GM23338 (cell line): ENCODE measurements at regions not wholly inside any gene's neighbourhood (a gene's known extent, or its start where the extent isn't known, plus 50 kb on each side); places are given as distances from the start of the nearest gene placed in this dataset.

Source experiments
- ATAC-seq: fragments of 200-7000 bp; cut with Tn5 transposase; 3 replicates; pipeline ENCODE4 v1.9.1; 2020
- DNase-seq: peaks from one replicate; pipeline ENCODE4 v3.0.0-alpha.2; 2015; ENCODE audit warnings: low spot score
- H2AFZ ChIP-seq: fragments of 200-600 bp; sonication (generic); 2 replicates; pipeline ENCODE4 v1.8.0; 2016; ENCODE audit warnings: antibody characterized with exemption, mild to moderate bottlenecking, moderate library complexity
- H3F3A ChIP-seq: fragments of 200-600 bp; sonication (generic); replicated peaks from 2 replicates; pipeline ENCODE4 v1.8.0; 2017; ENCODE audit warnings: antibody characterized with exemption, mixed run types, low read depth
- H3K27ac ChIP-seq: fragments of 200-600 bp; sonication (generic); 2 replicates; pipeline ENCODE4 v1.6.1; 2016; ENCODE audit warnings: low read depth
- H3K27me3 ChIP-seq: fragments of 200-600 bp; sonication (generic); 2 replicates; pipeline ENCODE4 v1.8.0; 2016; ENCODE audit warnings: mild to moderate bottlenecking, mixed run types, moderate library complexity; ENCODE audit not compliant: insufficient read depth
- H3K36me3 ChIP-seq: fragments of 200-600 bp; sonication (generic); 2 replicates; pipeline ENCODE4 v1.8.0; 2016; ENCODE audit warnings: mild to moderate bottlenecking; ENCODE audit not compliant: insufficient read depth
- H3K4me1 ChIP-seq: fragments of 200-600 bp; sonication (generic); 2 replicates; pipeline ENCODE4 v1.8.0; 2016; ENCODE audit warnings: mild to moderate bottlenecking, moderate library complexity; ENCODE audit not compliant: insufficient read depth
- H3K4me2 ChIP-seq: fragments of 200-600 bp; sonication (generic); 2 replicates; pipeline ENCODE4 v1.7.1; 2017; ENCODE audit warnings: mixed run types
- H3K4me3 ChIP-seq: fragments of 200-600 bp; sonication (generic); 2 replicates; pipeline ENCODE4 v1.6.1; 2016; ENCODE audit warnings: mixed run types
- H3K79me2 ChIP-seq: fragments of 200-600 bp; sonication (generic); replicated peaks from 2 replicates; pipeline ENCODE4 v1.8.0; 2017; ENCODE audit warnings: mild to moderate bottlenecking; ENCODE audit not compliant: insufficient read depth
- H3K9me2 ChIP-seq: fragments of 200-600 bp; sonication (generic); 2 replicates; pipeline ENCODE4 v1.8.0; 2017; ENCODE audit not compliant: insufficient read depth
- H4K20me1 ChIP-seq: fragments of 200-600 bp; sonication (generic); replicated peaks from 2 replicates; pipeline ENCODE4 v1.8.0; 2017; ENCODE audit warnings: mild to moderate bottlenecking; ENCODE audit not compliant: insufficient read depth
- H3K27ac Mint-ChIP-seq: 2 replicates; pipeline ENCODE4 v1.8.0; 2020; ENCODE audit warnings: inconsistent platforms, mild to moderate bottlenecking, moderate library complexity, mixed read lengths
- H3K27me3 Mint-ChIP-seq: 3 replicates; pipeline ENCODE4 v1.8.0; 2022; ENCODE audit warnings: low read depth, mild to moderate bottlenecking, moderate library complexity, mixed read lengths, inconsistent platforms; ENCODE audit not compliant: insufficient read depth, poor library complexity
- H3K36me3 Mint-ChIP-seq: 3 replicates; pipeline ENCODE4 v1.8.0; 2021; ENCODE audit warnings: low read depth, mild to moderate bottlenecking, inconsistent platforms, moderate library complexity, mixed read lengths
- H3K4me1 Mint-ChIP-seq: 3 replicates; pipeline ENCODE4 v1.8.0; 2020; ENCODE audit warnings: mild to moderate bottlenecking, inconsistent platforms, mixed read lengths
- H3K4me3 Mint-ChIP-seq: 3 replicates; pipeline ENCODE4 v1.8.0; 2021; ENCODE audit warnings: moderate library complexity, mild to moderate bottlenecking, inconsistent platforms, mixed read lengths
- H3K9me3 Mint-ChIP-seq: 3 replicates; pipeline ENCODE4 v1.8.0; 2020; ENCODE audit warnings: moderate library complexity, mild to moderate bottlenecking, inconsistent platforms, mixed read lengths
- ETS1 ChIP-seq: IDR thresholded peaks from 2 replicates; pipeline ENCODE4 v1.6.1; 2016; ENCODE audit warnings: antibody characterized with exemption
- EZH2phosphoT487 ChIP-seq: fragments of 200-600 bp; sonication (generic); IDR thresholded peaks from one replicate; pipeline ENCODE4 v1.8.1; 2018; ENCODE audit warnings: antibody characterized with exemption; ENCODE audit not compliant: unreplicated experiment
- JUNB ChIP-seq: IDR thresholded peaks from one replicate; pipeline ENCODE4 v1.6.1; 2016; ENCODE audit warnings: antibody characterized with exemption; ENCODE audit not compliant: unreplicated experiment
- POLR2AphosphoS5 ChIP-seq: IDR thresholded peaks from 2 replicates; pipeline ENCODE4 v1.6.1; 2016; ENCODE audit warnings: antibody characterized with exemption, low read depth
- TF ChIP-seq, protein P1 (sequence below), 2 experiments: fragments of 200-600 bp in 1 of 2; sonication (generic) in 1 of 2; conservative IDR thresholded peaks; 2 replicates each; pipeline versions ENCODE4 v1.5.1 to v1.6.1; 2016 to 2017; ENCODE audit warnings: antibody characterized with exemption in 2 of 2, low read depth in 2 of 2, mild to moderate bottlenecking in 2 of 2, moderate library complexity in 1 of 2
- TF ChIP-seq, protein P2 (sequence below): fragments of 250-450 bp; sonication (Bioruptor Pico); IDR thresholded peaks from 2 replicates; pipeline ENCODE4 v1.5.0; 2020; ENCODE audit warnings: mild to moderate bottlenecking, moderate library complexity

- TF ChIP-seq ETS1 (no peak), EZH2phosphoT487 (no peak)
- TF ChIP-seq, protein P1, sequence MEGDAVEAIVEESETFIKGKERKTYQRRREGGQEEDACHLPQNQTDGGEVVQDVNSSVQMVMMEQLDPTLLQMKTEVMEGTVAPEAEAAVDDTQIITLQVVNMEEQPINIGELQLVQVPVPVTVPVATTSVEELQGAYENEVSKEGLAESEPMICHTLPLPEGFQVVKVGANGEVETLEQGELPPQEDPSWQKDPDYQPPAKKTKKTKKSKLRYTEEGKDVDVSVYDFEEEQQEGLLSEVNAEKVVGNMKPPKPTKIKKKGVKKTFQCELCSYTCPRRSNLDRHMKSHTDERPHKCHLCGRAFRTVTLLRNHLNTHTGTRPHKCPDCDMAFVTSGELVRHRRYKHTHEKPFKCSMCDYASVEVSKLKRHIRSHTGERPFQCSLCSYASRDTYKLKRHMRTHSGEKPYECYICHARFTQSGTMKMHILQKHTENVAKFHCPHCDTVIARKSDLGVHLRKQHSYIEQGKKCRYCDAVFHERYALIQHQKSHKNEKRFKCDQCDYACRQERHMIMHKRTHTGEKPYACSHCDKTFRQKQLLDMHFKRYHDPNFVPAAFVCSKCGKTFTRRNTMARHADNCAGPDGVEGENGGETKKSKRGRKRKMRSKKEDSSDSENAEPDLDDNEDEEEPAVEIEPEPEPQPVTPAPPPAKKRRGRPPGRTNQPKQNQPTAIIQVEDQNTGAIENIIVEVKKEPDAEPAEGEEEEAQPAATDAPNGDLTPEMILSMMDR (conservative IDR thresholded peaks at IDR 0.05; ENCODE audit: low read depth in 2 of 2), result no peak
Observed at GRCh38 chr2:59912042-59912441, 641.4 kb downstream of the BCL11A start (continued).

DNA sequence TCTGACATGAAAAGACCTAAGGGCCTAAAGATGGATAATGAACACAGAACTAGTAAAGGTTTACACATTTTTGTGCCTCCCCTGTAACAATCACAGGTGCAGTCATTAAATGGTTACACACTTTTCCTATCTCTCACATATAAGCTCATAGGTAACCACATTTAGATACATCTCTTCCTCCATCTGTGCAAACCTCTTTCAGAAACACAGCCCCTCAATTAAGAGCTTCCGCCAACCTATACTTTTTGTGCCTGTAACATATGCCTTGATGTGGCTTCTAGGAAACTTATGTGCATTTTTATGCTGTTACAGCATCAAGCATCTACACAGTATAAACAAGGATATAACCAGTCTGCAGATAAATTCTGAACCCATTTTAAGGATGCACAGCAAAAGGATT lies 643.3 kb downstream of the BCL11A start:
- H3K36me3 Mint-ChIP-seq, result no peaks in the 10 kb centered on the region
- H3K27ac Mint-ChIP-seq, result no peak overlapping the region
- no peak overlapping the region for H3K4me3 ChIP-seq
- no peak overlapping the region for H3K27ac ChIP-seq
- no peaks in the 10 kb centered on the region for H3K4me1 ChIP-seq
- H2AFZ ChIP-seq, result no peak overlapping the region
- H3K9me2 ChIP-seq, result no peaks in the 10 kb centered on the region
- no peak overlapping the region for H3K4me3 Mint-ChIP-seq
- no peaks in the 10 kb centered on the region for H3K9me3 Mint-ChIP-seq
- no peaks in the 10 kb centered on the region for H3K27me3 Mint-ChIP-seq
- no peaks in the 10 kb centered on the region; the same call in 2 of the 3 replicates for H3K4me1 Mint-ChIP-seq
- ATAC-seq (no peak), DNase-seq (no peak)
- no peak overlapping the region for H3K4me2 ChIP-seq
- no peaks in the 10 kb centered on the region for H3K27me3 ChIP-seq
- H4K20me1 ChIP-seq, result no peaks in the 10 kb centered on the region
- no peaks in the 10 kb centered on the region for H3K79me2 ChIP-seq
- no peaks in the 10 kb centered on the region for H3K36me3 ChIP-seq
- no peaks in the 10 kb centered on the region for H3F3A ChIP-seq
- TF ChIP-seq POLR2AphosphoS5, result no peak
- TF ChIP-seq JUNB, result no peak
- TF ChIP-seq, protein P2, sequence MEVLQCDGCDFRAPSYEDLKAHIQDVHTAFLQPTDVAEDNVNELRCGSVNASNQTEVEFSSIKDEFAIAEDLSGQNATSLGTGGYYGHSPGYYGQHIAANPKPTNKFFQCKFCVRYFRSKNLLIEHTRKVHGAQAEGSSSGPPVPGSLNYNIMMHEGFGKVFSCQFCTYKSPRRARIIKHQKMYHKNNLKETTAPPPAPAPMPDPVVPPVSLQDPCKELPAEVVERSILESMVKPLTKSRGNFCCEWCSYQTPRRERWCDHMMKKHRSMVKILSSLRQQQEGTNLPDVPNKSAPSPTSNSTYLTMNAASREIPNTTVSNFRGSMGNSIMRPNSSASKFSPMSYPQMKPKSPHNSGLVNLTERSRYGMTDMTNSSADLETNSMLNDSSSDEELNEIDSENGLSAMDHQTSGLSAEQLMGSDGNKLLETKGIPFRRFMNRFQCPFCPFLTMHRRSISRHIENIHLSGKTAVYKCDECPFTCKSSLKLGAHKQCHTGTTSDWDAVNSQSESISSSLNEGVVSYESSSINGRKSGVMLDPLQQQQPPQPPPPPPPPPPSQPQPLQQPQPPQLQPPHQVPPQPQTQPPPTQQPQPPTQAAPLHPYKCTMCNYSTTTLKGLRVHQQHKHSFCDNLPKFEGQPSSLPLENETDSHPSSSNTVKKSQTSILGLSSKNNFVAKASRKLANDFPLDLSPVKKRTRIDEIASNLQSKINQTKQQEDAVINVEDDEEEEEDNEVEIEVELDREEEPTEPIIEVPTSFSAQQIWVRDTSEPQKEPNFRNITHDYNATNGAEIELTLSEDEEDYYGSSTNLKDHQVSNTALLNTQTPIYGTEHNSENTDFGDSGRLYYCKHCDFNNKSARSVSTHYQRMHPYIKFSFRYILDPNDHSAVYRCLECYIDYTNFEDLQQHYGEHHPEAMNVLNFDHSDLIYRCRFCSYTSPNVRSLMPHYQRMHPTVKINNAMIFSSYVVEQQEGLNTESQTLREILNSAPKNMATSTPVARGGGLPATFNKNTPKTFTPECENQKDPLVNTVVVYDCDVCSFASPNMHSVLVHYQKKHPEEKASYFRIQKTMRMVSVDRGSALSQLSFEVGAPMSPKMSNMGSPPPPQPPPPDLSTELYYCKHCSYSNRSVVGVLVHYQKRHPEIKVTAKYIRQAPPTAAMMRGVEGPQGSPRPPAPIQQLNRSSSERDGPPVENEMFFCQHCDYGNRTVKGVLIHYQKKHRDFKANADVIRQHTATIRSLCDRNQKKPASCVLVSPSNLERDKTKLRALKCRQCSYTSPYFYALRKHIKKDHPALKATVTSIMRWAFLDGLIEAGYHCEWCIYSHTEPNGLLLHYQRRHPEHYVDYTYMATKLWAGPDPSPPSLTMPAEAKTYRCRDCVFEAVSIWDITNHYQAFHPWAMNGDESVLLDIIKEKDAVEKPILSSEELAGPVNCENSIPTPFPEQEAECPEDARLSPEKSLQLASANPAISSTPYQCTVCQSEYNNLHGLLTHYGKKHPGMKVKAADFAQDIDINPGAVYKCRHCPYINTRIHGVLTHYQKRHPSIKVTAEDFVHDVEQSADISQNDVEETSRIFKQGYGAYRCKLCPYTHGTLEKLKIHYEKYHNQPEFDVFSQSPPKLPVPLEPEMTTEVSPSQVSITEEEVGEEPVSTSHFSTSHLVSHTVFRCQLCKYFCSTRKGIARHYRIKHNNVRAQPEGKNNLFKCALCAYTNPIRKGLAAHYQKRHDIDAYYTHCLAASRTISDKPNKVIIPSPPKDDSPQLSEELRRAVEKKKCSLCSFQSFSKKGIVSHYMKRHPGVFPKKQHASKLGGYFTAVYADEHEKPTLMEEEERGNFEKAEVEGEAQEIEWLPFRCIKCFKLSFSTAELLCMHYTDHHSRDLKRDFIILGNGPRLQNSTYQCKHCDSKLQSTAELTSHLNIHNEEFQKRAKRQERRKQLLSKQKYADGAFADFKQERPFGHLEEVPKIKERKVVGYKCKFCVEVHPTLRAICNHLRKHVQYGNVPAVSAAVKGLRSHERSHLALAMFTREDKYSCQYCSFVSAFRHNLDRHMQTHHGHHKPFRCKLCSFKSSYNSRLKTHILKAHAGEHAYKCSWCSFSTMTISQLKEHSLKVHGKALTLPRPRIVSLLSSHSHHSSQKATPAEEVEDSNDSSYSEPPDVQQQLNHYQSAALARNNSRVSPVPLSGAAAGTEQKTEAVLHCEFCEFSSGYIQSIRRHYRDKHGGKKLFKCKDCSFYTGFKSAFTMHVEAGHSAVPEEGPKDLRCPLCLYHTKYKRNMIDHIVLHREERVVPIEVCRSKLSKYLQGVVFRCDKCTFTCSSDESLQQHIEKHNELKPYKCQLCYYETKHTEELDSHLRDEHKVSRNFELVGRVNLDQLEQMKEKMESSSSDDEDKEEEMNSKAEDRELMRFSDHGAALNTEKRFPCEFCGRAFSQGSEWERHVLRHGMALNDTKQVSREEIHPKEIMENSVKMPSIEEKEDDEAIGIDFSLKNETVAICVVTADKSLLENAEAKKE, result no peak
- no peak for TF ChIP-seq EZH2phosphoT487
